Chondrocyte (in vitro differentiated cells): ENCODE measurements at regions not wholly inside any gene's neighbourhood (a gene's known extent, or its start where the extent isn't known, plus 50 kb on each side); places are given as distances from the start of the nearest gene placed in this dataset.

Experiments used
- DNase-seq: peaks from one replicate; pipeline ENCODE4 v3.0.0; 2021; ENCODE audit warnings: mixed read lengths, low spot score
- H3K27ac Mint-ChIP-seq: one replicate; pipeline ENCODE4 v1.8.0; 2021; ENCODE audit warnings: mild to moderate bottlenecking, moderate library complexity, mixed read lengths; ENCODE audit not compliant: unreplicated experiment
- H3K27me3 Mint-ChIP-seq: 2 replicates; pipeline ENCODE4 v1.8.0; 2021; ENCODE audit warnings: low read depth, mixed read lengths
- H3K36me3 Mint-ChIP-seq: 2 replicates; pipeline ENCODE4 v1.8.0; 2021; ENCODE audit warnings: low read depth, mixed read lengths
- H3K4me1 Mint-ChIP-seq: 2 replicates; pipeline ENCODE4 v1.8.0; 2021; ENCODE audit warnings: low read depth, mild to moderate bottlenecking, mixed read lengths
- H3K4me3 Mint-ChIP-seq: one replicate; pipeline ENCODE4 v1.8.0; 2021; ENCODE audit warnings: mild to moderate bottlenecking, moderate library complexity, mixed read lengths; ENCODE audit not compliant: unreplicated experiment
- H3K9me3 Mint-ChIP-seq: 2 replicates; pipeline ENCODE4 v1.8.0; 2021; ENCODE audit warnings: low read depth, mixed read lengths
- CTCF ChIP-seq: fragments of 200-600 bp; sonication (generic); IDR thresholded peaks from 2 replicates; pipeline ENCODE4 v1.5.0; 2021; ENCODE audit warnings: antibody characterized with exemption, mild to moderate bottlenecking, moderate library complexity

GRCh38 chr15:77817434-77817833 lies 184.7 kb upstream of the LINGO1 start:
- no peak overlapping the region for H3K27ac Mint-ChIP-seq
- TF ChIP-seq CTCF = no peak
- no peak for DNase-seq
- no peak overlapping the region for H3K4me3 Mint-ChIP-seq
- peaks cover 30% of the 10 kb centered on the region for H3K27me3 Mint-ChIP-seq
- no peaks in the 10 kb centered on the region for H3K4me1 Mint-ChIP-seq
- no peaks in the 10 kb centered on the region for H3K9me3 Mint-ChIP-seq
- no peaks in the 10 kb centered on the region for H3K36me3 Mint-ChIP-seq

GRCh38 chr15:77816983-77817382 lies 184.3 kb upstream of the LINGO1 start:
- TF ChIP-seq CTCF = no peak
- no peaks in the 10 kb centered on the region for H3K4me1 Mint-ChIP-seq
- H3K36me3 Mint-ChIP-seq = no peaks in the 10 kb centered on the region
- no peak overlapping the region for H3K27ac Mint-ChIP-seq
- peaks cover 26% of the 10 kb centered on the region for H3K27me3 Mint-ChIP-seq
- H3K9me3 Mint-ChIP-seq = no peaks in the 10 kb centered on the region
- no peak overlapping the region for H3K4me3 Mint-ChIP-seq
- no peak for DNase-seq

- no peak for TF ChIP-seq CTCF
- no peak overlapping the region for H3K27ac Mint-ChIP-seq
- H3K36me3 Mint-ChIP-seq = no peaks in the 10 kb centered on the region
- H3K4me1 Mint-ChIP-seq = no peaks in the 10 kb centered on the region
- no peak for DNase-seq
- H3K9me3 Mint-ChIP-seq = no peaks in the 10 kb centered on the region
- H3K27me3 Mint-ChIP-seq = peaks cover 20% of the 10 kb centered on the region
- H3K4me3 Mint-ChIP-seq = no peak overlapping the region
Observed at GRCh38 chr15:77815015-77815414, 182.3 kb upstream of the LINGO1 start.

GRCh38 chr15:77812664-77813063 lies 180.0 kb upstream of the LINGO1 start:
- no peak overlapping the region for H3K27ac Mint-ChIP-seq
- no peak for TF ChIP-seq CTCF

GRCh38 chr15:77811270-77811669 lies 178.6 kb upstream of the LINGO1 start:
- no peak for DNase-seq
- no peaks in the 10 kb centered on the region for H3K9me3 Mint-ChIP-seq
- H3K36me3 Mint-ChIP-seq = no peaks in the 10 kb centered on the region
- H3K4me1 Mint-ChIP-seq = peaks cover 5% of the 10 kb centered on the region
- peaks cover 7% of the 10 kb centered on the region for H3K27me3 Mint-ChIP-seq
- H3K27ac Mint-ChIP-seq = no peak overlapping the region
- no peak overlapping the region for H3K4me3 Mint-ChIP-seq
- no peak for TF ChIP-seq CTCF

More at GRCh38 chr15:77812664-77813063, 180.0 kb upstream of the LINGO1 start:
- DNase-seq = no peak
- H3K9me3 Mint-ChIP-seq = no peaks in the 10 kb centered on the region
- no peak overlapping the region for H3K4me3 Mint-ChIP-seq
- no peaks in the 10 kb centered on the region for H3K4me1 Mint-ChIP-seq
- peaks cover 15% of the 10 kb centered on the region for H3K27me3 Mint-ChIP-seq
- no peaks in the 10 kb centered on the region for H3K36me3 Mint-ChIP-seq
